HG02943 (cell line): ENCODE measurements at regions not wholly inside any gene's neighbourhood (a gene's known extent, or its start where the extent isn't known, plus 50 kb on each side); places are given as distances from the start of the nearest gene placed in this dataset.

Experiments
- ATAC-seq: cut with Tn5 transposase; IDR thresholded peaks from one replicate; pipeline ENCODE4 v1.9.1; 2021; ENCODE audit warnings: mild to moderate bottlenecking, low read depth, moderate library complexity; ENCODE audit not compliant: unreplicated experiment

GRCh38 chr18:78159397-78159796, 820.2 kb upstream of the SALL3 start:
- ATAC-seq: no peak

GRCh38 chr18:78160961-78161656, 818.5 kb upstream of the SALL3 start:
- no peak for ATAC-seq

GRCh38 chr18:78165525-78165924, 814.1 kb upstream of the SALL3 start:
- ATAC-seq: no peak

DNA sequence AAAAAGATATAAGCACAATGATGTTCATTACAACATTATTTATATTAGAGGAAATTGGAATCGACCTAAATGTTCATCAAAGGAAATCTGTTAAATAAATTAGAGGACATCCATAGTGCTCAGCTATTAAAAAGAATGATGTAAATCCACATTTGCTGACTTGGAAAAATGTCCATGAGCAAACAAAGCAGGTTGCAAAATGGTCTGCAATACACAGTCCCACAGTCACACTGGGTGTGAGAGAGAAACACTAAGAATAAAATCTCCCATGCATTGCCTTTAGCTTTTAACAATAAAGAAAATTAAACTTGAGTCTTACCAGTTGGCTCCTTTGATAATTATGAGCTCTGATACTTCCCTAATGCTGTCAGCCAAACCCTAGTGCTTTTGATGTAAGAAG, 811.1 kb upstream of the SALL3 start:
- no peak for ATAC-seq

DNA sequence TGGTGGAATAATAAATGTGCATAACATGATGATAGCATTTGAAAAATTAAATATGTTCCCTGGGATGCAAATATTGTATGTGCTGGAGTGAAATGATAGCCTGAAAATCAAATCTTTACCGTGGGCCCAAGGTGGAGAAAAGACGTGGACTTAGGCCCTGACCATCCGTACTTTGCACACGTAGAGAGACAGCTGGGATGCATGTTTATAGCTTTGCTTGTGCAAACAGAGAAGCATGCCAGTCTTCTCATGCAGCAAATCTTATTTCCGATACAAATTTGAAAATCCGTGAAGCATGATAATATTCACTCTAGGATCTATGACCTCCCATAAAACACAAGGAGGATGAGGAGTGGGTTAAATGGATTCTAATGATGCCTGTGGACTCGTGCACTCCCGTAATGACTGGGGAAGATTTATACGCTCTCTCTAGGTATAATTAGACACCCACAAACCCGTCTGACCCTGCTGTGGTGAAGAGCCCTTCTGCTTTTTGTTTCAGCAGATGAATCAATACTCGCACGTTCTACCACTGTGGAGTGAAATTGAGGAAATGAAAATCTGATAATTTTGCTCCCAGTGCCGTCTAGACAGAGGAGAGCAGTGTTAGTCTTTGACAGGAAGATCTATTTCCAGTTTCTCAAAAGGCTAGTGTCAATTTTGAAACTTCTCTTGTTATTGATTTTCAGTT, 810.3 kb upstream of the SALL3 start:
- no peak for ATAC-seq

DNA sequence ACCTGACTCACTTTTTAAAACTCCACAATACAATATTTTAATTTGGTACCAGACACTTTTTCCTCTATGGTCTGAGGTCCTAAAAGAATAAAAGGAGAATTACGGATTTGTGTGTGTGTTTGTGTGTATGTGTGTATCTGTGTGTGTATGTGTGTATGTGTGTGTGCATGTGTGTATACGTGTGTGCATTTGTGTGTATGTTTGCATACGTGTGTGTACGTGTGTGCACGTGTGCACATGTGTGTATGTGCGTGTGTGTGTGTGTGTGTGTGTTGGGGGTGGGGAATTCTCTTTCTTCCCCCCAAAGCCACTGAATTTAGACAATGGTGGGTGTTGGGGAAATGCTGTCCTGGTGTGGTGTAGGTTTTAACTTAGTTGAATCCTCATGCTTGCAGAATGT, 807.7 kb upstream of the SALL3 start:
- ATAC-seq: no peak

- no peak for ATAC-seq
These were observed 804.9 kb upstream of the SALL3 start for GRCh38 chr18:78174737-78175136.

DNA sequence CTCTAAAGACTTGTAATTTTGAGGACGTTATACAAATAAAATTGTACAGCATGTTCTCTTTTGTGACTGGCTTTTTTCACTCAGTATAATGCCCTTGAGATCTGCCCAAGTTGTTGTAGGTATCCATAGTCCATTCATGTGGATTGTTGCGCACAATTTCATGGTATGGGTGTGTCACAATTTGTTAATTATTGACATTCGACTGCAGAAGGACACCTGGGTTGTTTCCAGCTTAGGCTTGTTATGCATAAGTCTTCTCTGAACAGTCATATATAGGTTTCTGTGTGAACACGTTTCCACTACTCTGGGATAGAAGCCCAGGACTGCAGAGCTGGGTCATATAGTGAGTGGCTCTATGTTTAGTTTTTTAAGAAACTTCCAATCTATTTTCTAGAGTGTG, 800.8 kb upstream of the SALL3 start:
- no peak for ATAC-seq

GRCh38 chr18:78180741-78181140, 798.9 kb upstream of the SALL3 start:
- no peak for ATAC-seq

DNA sequence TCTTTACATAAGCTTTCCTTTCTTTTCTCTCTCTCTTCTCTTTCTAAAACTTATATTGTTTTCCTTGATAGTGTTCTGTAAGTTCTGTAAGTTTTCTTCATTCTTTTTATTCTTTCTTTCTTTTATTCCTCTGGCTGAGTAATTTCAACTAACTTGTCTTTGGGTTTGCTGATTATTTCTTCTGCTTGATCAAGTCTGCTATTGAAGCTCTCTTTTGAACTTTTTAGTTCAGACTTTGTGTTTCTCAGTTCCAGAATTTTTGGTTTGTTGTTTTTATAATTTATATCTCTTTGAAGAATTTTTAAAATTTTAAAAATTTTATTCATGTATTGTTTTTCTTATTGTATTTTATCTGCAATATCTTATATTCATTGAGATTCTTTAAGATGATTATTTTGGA, 795.8 kb upstream of the SALL3 start:
- no peak for ATAC-seq

DNA sequence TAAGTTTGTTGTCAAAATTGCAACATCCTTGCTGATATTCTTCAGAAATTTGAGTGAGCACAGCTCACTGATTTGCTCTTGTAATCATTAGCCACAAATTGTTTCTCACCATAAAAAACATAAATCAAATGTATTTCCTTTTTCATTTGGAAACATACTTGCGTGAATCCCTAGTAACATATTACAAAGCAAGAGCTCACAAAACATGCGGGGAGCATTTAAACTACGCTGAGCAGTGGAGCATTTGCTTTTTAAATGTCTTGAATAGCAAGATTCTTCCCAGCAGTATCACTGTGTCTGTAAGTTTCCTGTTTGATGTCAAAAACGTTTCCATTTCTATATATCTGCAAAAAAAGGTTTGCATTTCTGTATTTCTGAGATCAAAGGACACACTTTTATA, 788.3 kb upstream of the SALL3 start:
- ATAC-seq: no peak

- ATAC-seq: no peak
These were observed 787.6 kb upstream of the SALL3 start for GRCh38 chr18:78192054-78192453.

DNA sequence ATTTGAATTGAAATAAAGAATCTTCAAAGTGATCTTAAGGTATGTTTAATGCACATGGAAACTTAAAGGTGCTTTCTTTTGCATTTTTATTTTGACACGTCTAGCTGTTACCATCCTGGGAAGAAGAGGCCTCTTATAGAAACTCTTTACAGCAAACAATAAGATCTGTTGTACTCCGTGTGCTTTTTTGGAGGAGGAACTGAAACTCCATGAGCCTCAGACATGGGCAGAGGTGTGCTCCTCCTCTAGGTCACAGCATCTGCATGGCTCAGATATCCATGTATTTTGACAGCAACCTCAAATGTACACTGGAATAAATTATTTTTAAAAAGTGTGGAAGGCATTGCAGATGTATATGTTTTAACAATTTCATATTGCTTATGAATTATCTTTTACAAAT, 783.3 kb upstream of the SALL3 start:
- no peak for ATAC-seq

DNA sequence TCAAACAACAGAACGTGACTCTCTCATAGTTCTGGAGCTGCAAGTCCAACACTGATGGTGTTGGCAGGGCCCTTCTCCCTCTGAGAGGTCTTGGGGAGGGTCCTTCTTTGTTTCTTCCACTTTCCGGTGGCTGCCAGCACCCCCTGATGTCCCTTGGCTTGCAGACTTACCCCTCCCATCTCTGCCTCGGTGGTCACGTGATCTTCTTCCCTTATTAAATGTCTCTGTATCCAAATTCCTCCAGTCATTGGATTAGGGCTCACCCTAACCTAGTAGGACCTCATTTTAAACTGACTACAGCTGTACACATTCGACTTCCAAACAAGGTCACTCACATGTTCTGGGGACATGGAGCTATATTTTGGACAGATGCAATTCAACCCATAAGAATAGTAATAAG, 780.6 kb upstream of the SALL3 start:
- ATAC-seq: no peak

DNA sequence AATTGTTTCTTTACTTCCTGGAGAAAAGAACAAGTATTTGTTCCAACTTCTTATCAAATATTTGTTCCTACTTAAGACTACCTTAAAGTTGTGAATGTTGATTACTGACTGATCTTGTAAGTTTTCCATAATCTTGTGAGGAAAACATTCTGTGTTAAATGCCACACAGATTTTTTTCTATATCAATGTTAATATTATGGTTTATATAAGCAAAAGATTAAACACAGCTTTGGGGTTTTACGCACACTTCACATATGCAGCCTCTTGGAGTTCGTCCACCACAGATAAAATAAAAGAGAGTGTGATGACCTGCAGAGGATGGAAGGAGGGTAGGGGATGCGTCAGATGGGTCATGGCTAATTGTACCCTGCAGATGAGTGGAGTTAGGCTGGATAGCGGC, 780.0 kb upstream of the SALL3 start:
- ATAC-seq: no peak

DNA sequence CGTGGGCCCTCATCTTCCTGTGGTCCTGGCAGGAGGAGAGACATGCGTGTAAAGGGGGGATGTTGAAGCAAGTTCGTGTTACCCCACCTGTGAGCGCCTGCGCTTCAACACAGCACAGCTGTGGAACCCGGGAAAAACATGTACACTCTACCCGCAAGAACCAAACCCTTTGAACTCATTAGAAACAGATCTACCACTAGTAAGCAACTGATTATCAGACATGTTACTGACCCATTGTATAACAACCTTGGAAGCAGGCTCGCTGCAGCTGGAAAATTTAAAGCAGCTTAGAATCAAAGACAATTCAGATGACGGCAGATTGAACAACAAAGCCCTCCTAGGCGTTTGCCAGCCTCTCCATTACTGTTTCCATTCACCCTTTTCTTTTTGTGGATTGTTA, 771.7 kb upstream of the SALL3 start:
- ATAC-seq: no peak

GRCh38 chr18:78208461-78208860, 771.2 kb upstream of the SALL3 start:
- ATAC-seq: no peak

GRCh38 chr18:78213361-78213994, 766.1 kb upstream of the SALL3 start:
- no peak for ATAC-seq

GRCh38 chr18:78221496-78221895, 758.1 kb upstream of the SALL3 start:
- no peak for ATAC-seq

DNA sequence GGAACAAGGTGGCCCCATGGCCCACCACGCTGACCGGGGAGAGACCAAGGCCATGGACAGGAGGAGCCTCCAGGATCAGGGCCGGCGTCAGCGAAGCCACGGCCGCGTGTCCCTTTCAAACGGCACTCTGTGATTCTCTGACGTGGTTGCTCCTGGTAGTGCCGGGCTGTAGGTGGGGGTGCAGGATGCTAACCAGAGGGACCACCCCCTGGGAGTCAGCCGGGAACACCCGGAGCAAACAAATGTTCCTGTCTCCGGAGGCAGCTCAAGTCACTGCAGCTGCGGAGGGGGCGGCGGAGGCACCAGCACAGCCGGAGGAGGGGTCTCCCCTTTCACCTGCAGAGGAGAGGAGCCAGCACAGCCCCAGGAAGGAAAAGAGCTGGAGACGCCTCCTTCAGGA, 750.6 kb upstream of the SALL3 start:
- no peak for ATAC-seq

- no peak for ATAC-seq
These were observed 748.7 kb upstream of the SALL3 start for GRCh38 chr18:78230911-78231310.

GRCh38 chr18:78232196-78232595, 747.4 kb upstream of the SALL3 start:
- ATAC-seq: no peak
